Transverse colon (tissue), 4 donors: ENCODE measurements at regions not wholly inside any gene's neighbourhood (a gene's known extent, or its start where the extent isn't known, plus 50 kb on each side); places are given as distances from the start of the nearest gene placed in this dataset.

Source experiments
- DNase-seq: peaks from one replicate; pipeline ENCODE4 v3.0.0-alpha.2; 2019
- H3K27ac ChIP-seq, 4 donors: fragments of 200-600 bp; sonication (generic); 2 replicates each; pipeline ENCODE4 v1.5.1; 2016 to 2018; ENCODE audit warnings: inconsistent platforms in 4 of 4
- H3K27me3 ChIP-seq: fragments of 200-600 bp; sonication (generic); 2 replicates; pipeline ENCODE4 v1.5.1; 2017; ENCODE audit warnings: inconsistent platforms
- H3K36me3 ChIP-seq, 4 donors: fragments of 200-600 bp; sonication (generic); 2 replicates each; pipeline ENCODE4 v1.5.1; 2017 to 2019; ENCODE audit warnings: inconsistent platforms in 4 of 4
- H3K4me1 ChIP-seq, 4 donors: fragments of 200-600 bp; sonication (generic); 2 replicates each; pipeline ENCODE4 v1.5.1; 2017 to 2020; ENCODE audit warnings: inconsistent platforms in 4 of 4
- H3K4me3 ChIP-seq, 4 donors: fragments of 200-600 bp; sonication (generic); 1 replicate in 1 of 4; 2 replicates in 3 of 4; pipeline versions ENCODE4 v1.5.1 to v1.6.1; 2017 to 2019; ENCODE audit warnings: inconsistent platforms in 4 of 4
- H3K9me3 ChIP-seq, 2 donors: fragments of 200-600 bp; sonication (generic); 2 replicates each; pipeline ENCODE4 v1.5.1; 2017 to 2019; ENCODE audit warnings: inconsistent platforms in 2 of 2
- CTCF ChIP-seq, 5 experiments: fragments of 200-600 bp in 3 of 5; fragments of 450-650 bp in 2 of 5; sonication (generic) in 3 of 5; IDR thresholded peaks; 1 replicate in 2 of 5; 2 replicates in 3 of 5; pipeline ENCODE4 v1.5.1; 2016 to 2017; ENCODE audit warnings: antibody characterized with exemption in 5 of 5, inconsistent platforms in 3 of 5, mild to moderate bottlenecking in 2 of 5, moderate library complexity in 1 of 5
- EP300 ChIP-seq: sonication (generic); formaldehyde crosslinking; IDR thresholded peaks from one replicate; pipeline ENCODE4 v1.6.1; 2017; ENCODE audit warnings: antibody characterized with exemption, low read depth
- POLR2A ChIP-seq: fragments of 450-650 bp; IDR thresholded peaks from one replicate; pipeline ENCODE4 v1.6.1; 2016; ENCODE audit warnings: antibody characterized with exemption, mild to moderate bottlenecking, moderate library complexity
- POLR2AphosphoS5 ChIP-seq, 3 donors: sonication (generic); formaldehyde crosslinking; IDR thresholded peaks; one replicate each; pipeline ENCODE4 v1.6.1; 2016; ENCODE audit warnings: antibody characterized with exemption in 3 of 3
- WGBS, 2 donors: methylation state at CpG; one replicate each; pipeline ENCODE4 v1.1.5; 2018; ENCODE audit warnings: low coverage in 1 of 2; 5-methylcytosine and 5-hydroxymethylcytosine counted together
- in situ Hi-C, 4 donors: fragments of 200-750 bp; cut with MboI; loops; one replicate each; pipeline versions ENCODE4 v1.15.0 to v1.15.1; 2017; ENCODE audit warnings: low sequenced_read_pairs in 3 of 4, low pct_ligation_motif_present in 1 of 4, low pct_unique_long_range_greater_than_20kb in 1 of 4
- intact Hi-C: fragments of 100-400 bp; cut with DNase I; formaldehyde crosslinking; loops from one replicate; pipeline ENCODE4 v1.15.1; 2023; ENCODE audit warnings: low total_unique reads

- H3K4me1 ChIP-seq: peaks cover 0 to 4% (median 0%) of the 10 kb centered on the region in 4 donors
- H3K4me3 ChIP-seq: no peak overlapping the region
- no peaks in the 10 kb centered on the region for H3K27me3 ChIP-seq
- DNase-seq: no peak
- in situ Hi-C loops: no loop called here
- TF ChIP-seq CTCF (IDR thresholded peaks at IDR 0.05) (no peak), EP300 (no peak), POLR2A (no peak)
- H3K27ac ChIP-seq: no peak overlapping the region
- no peaks in the 10 kb centered on the region for H3K9me3 ChIP-seq
- intact Hi-C loops: no loop called here
- H3K36me3 ChIP-seq: no peaks in the 10 kb centered on the region
Measured at GRCh38 chr2:216769626-216770025, 74.3 kb upstream of the IGFBP5 start.

GRCh38 chr2:216768908-216769411, 73.6 kb upstream of the IGFBP5 start:
- intact Hi-C loops (no loop called here), in situ Hi-C loops (no loop called here)
- Histone ChIP-seq H3K36me3 (no peaks in the 10 kb centered on the region), H3K27ac (no peak overlapping the region), H3K4me1 (no peaks in the 10 kb centered on the region), H3K4me3 (no peak overlapping the region), H3K9me3 (no peaks in the 10 kb centered on the region), H3K27me3 (no peaks in the 10 kb centered on the region)
- no peak for DNase-seq
- TF ChIP-seq EP300: no peak
- TF ChIP-seq POLR2A: no peak
- TF ChIP-seq CTCF (IDR thresholded peaks at IDR 0.05): no peak
- TF ChIP-seq POLR2AphosphoS5 (IDR thresholded peaks at IDR 0.05): no peak
- 75 to 80% methylated on average over 1 to 3 of the region's 3 CpGs for WGBS, 2 donors

- Histone ChIP-seq H3K4me3 (no peak overlapping the region), H3K36me3 (no peaks in the 10 kb centered on the region), H3K4me1 (no peaks in the 10 kb centered on the region), H3K27ac (no peak overlapping the region), H3K9me3 (no peaks in the 10 kb centered on the region), H3K27me3 (no peaks in the 10 kb centered on the region)
- TF ChIP-seq POLR2AphosphoS5 (IDR thresholded peaks at IDR 0.05) (no peak), EP300 (no peak), CTCF (IDR thresholded peaks at IDR 0.05) (no peak), POLR2A (no peak)
- in situ Hi-C loops: no loop called here
- intact Hi-C loops: no loop called here
- WGBS, 2 donors: 28 to 35% methylated on average over 3 to 11 of the region's 11 CpGs
- DNase-seq: no peak
Measured at GRCh38 chr2:216765761-216766262, 70.5 kb upstream of the IGFBP5 start.

GRCh38 chr2:216763396-216763795, 68.0 kb upstream of the IGFBP5 start:
- in situ Hi-C loops: no loop called here
- DNase-seq: no peak
- intact Hi-C loops: no loop called here
- Histone ChIP-seq H3K4me1 (no peaks in the 10 kb centered on the region), H3K9me3 (no peaks in the 10 kb centered on the region), H3K36me3 (no peaks in the 10 kb centered on the region), H3K27ac (no peak overlapping the region), H3K4me3 (no peak overlapping the region), H3K27me3 (no peaks in the 10 kb centered on the region)
- TF ChIP-seq EP300 (no peak), POLR2AphosphoS5 (IDR thresholded peaks at IDR 0.05) (no peak), CTCF (IDR thresholded peaks at IDR 0.05) (no peak), POLR2A (no peak)
